ENCODE measurements at regions not wholly inside any gene's neighbourhood (a gene's known extent, or its start where the extent isn't known, plus 50 kb on each side); places are given as distances from the start of the nearest gene placed in this dataset.
"Not testable (repeated sequence)": the region's sequence is repeated elsewhere in the genome, so short reads cannot be mapped to it uniquely, and the experiment has no call there.

- no peak for DNase-seq
These were observed 344.3 kb upstream of the KCNH7 start for GRCh38 chr2:163182764-163183354.

- DNase-seq, result no peak
These were observed 339.0 kb upstream of the KCNH7 start for GRCh38 chr2:163177592-163177991.

GRCh38 chr2:163175294-163175693 is 336.7 kb upstream of the KCNH7 start:
- DNase-seq, result no peak

GRCh38 chr2:163173591-163173990 is 335.0 kb upstream of the KCNH7 start:
- DNase-seq, result no peak

GRCh38 chr2:163171786-163172530 is 333.4 kb upstream of the KCNH7 start:
- DNase-seq, result no peak

GRCh38 chr2:163157891-163158496 is 319.4 kb upstream of the KCNH7 start:
- peak in 1 of 2 donors; percentile 22 for DNase-seq

GRCh38 chr2:163157411-163157810 is 318.8 kb upstream of the KCNH7 start:
- DNase-seq, result no peak

GRCh38 chr2:163155925-163156324 is 317.4 kb upstream of the KCNH7 start:
- no peak for DNase-seq

GRCh38 chr2:163155279-163155883 is 316.8 kb upstream of the KCNH7 start:
- peak; percentile 4 to 29 for DNase-seq

GRCh38 chr2:163142618-163143017 is 304.1 kb upstream of the KCNH7 start:
- no peak for DNase-seq

GRCh38 chr2:163138947-163139346 is 300.4 kb upstream of the KCNH7 start:
- DNase-seq, result no peak

- no peak for DNase-seq
These were observed 296.7 kb upstream of the KCNH7 start for GRCh38 chr2:163135256-163135655.

GRCh38 chr2:163133602-163134001 is 295.0 kb upstream of the KCNH7 start:
- DNase-seq, result no peak

GRCh38 chr2:163132850-163133249 is 294.3 kb upstream of the KCNH7 start:
- DNase-seq, result no peak

- DNase-seq, result not testable (repeated sequence)
These were observed 293.6 kb upstream of the KCNH7 start for GRCh38 chr2:163132207-163132606.

- DNase-seq, result no peak
These were observed 285.0 kb upstream of the KCNH7 start for GRCh38 chr2:163123526-163123925.

GRCh38 chr2:163122257-163122656 is 283.7 kb upstream of the KCNH7 start:
- no peak for DNase-seq

GRCh38 chr2:163121483-163121882 is 282.9 kb upstream of the KCNH7 start:
- no peak for DNase-seq

- DNase-seq, result no peak
These were observed 281.4 kb upstream of the KCNH7 start for GRCh38 chr2:163119966-163120365.

- DNase-seq, result no peak
These were observed 248.4 kb upstream of the KCNH7 start for GRCh38 chr2:163086940-163087339.

- DNase-seq, result not testable (repeated sequence)
These were observed 246.9 kb upstream of the KCNH7 start for GRCh38 chr2:163085366-163086024.

- no peak for DNase-seq
These were observed 243.2 kb upstream of the KCNH7 start for GRCh38 chr2:163081754-163082153.

GRCh38 chr2:163077241-163077640 is 238.7 kb upstream of the KCNH7 start:
- no peak for DNase-seq

Measured in inflammatory macrophage (primary cell).